Activated T-cell treated with anti-CD3 and anti-CD28 coated beads, Interleukin-2, amount 50 U/mL, for 48 hours (primary cell): ENCODE measurements at regions not wholly inside any gene's neighbourhood (a gene's known extent, or its start where the extent isn't known, plus 50 kb on each side); places are given as distances from the start of the nearest gene placed in this dataset.

Experiments used
- DNase-seq, 2 experiments: peaks; one replicate each; pipeline ENCODE4 v3.0.0-alpha.2; 2020

DNA sequence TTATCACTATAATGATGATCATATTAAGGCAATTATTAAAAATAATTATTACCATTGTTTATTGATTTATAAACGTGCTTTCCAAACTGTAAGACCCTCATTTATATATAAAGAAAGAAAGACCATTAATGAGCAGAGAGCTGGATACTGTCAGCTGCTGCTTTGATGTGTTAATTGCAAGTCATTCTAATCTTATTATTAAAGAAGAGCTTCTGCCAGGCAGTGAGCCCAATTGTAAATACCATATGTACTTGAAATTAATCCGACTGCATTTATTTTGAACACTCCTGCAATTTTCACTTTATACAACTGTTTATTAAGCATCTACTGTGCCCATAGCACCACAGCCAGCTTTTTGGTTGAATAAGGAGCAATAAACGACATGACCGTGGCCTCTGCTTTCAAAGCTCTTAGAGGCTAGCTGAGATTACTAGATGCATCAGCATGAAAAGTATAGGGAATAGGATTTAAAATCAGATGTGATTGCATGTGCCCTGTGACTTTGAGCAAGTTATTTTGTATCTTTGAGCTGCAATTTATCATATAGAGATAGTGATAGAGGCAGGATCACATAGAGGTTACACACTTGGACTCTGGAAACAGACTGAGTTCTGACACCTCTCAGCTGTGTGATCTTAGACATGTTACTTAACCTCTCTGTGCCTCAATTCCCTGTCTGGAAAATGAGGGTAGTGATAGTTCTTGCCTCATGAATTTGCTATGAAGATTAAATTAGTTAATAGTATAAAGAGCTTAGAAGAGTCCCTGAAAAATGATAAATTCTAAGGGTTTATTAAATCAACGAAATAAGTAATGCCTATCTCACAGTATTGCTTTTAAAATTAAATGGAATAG is 83.4 kb downstream of the MYCN start:
- DNase-seq = no peak

DNA sequence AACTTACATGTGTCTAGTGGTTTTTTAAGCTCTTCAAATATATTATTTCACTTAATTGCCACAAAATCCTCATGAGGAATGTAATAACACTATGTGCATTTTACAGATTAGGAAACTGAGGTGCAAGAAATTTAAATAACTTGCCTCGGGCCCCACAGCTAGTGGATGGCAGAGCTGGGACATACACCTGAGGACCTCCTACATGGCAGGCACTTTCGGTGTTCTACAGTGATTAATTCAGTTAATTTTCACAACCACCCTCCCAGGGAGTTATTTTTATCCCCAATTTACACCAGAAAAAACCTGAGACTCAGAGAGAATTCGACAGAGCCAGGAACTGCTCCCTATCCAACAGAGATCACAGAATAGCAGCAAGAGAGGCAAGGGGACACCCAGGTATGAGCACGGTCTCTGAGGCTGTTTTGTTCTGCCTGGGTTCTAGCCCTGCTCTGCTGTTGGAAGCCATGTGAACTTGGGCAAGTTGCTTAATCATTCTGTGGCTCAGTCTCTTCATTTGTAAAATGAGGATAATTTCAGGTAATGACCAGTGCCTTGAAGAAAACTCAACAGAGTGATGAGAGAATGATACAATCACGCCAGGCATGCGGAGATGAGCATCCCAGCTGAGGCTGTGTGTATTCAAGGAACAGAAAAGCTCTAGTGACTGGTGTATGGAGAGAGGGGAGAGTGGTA is 82.3 kb downstream of the MYCN start:
- no peak for DNase-seq

DNA sequence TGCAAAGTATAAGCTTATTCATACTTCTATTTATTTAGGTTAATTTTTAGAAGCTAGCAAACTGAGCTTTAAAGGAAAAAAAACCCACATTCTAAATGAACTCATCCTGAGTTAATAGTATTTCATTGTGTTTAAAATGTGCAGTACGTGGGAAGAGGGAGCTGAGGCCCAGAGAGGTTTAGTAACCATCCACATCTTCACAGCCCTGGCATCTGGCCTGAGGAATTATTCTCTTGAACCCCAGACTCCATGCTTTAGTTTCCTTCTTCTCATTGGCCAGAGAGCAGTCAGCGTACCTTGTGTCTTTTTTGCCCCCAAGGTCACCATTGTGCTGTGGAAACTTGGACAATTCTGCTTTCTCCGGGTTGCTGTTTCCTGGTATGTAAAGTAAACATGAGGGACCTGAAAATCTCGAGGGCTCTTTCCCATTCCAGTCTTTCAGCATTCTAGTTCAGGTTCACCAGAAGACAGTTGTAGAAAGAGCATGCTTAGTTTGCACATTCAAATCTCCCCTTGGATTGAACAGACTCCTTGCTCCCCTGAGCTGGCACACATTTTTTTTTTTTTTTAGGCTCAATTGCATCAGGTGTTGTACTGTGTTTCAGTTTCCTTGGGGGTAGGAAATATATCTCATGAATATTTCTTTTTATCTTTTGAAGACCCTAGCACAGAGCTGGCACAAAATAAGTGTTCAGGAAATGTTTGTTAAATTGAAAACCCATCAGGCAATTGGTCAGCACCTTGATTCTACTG is 81.4 kb downstream of the MYCN start:
- no peak for DNase-seq

DNA sequence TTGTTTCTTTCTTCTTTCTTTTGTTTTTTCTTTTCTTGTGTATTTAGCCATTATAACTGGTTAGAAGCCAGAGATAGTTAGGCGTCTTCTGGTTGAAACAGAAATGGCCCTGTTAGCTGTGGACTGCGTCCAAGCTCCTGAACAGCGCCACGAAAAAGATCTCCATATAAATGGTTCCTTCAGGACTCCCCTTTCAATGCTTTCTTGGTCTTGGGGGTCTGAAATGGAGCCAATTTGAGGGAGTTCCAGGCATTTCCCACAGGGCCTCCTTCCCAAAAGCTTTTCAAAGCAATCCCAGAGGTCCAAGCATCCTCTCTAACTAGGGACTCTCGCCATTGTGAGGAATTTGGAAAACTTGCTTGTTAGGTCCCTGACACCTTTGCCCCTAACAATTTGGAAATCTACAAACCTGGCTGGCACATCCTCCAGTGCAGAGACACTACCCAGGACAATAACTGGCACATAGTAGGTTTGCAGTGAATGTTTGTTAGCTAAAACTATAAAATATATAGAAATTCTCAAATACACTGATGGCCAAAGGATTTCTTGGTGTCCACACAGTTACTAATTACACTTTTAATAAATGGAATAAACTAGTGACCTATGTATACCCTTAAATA is 80.1 kb downstream of the MYCN start:
- no peak for DNase-seq

DNA sequence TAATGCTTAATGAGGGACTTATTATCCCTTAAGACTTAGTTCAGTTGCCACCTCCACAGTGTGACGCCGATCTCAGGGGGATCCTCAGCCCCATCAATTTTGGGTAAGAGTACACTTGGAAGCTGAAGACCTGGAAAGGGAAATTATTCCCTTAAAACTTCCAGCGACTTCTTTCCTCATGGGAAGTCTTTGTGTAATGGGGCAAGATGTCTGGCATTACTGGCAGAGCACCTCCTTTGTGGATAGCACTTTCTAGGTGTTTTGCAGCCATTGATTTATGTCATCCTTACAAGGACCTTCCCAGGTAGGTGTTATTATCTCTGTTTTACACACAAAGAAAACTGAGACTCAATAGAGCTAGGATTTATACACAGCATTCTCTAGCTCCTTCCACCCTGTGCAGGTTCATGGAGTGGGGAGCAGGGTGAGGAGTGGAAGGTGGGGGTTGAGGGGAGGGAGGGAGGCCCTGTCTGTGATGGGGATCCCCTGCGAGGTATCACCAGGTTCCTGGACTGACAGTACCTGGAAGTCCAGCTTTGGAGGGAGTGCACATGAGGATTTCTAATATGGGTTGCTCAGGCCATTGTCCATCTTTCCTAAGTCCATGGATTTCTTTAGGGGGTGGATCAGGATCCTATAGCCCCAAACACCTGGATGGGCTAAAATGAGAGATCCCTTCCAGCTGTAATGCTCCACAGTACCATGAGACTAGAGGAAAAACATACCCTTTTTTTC is 79.4 kb downstream of the MYCN start:
- DNase-seq = no peak

DNA sequence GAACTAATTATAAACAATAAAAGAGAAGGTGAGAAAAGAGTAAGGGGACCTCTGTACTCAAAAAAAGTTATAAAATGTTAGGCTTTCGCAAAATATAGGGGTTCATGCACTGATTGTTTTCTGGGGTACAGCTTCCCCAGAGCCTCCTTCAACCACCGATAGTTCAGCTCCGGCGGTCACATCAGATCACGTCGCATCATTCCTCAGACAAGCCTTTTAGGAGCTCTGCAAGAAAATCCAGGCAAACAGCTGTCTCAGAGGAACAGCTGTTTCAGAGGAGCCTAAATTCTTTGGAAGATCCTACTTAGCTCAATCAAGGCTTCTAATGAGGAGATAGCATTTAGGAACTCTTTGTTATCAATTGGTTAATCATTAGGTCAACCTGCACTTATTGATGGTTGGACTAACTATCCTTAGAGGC is 78.7 kb downstream of the MYCN start:
- no peak for DNase-seq

DNA sequence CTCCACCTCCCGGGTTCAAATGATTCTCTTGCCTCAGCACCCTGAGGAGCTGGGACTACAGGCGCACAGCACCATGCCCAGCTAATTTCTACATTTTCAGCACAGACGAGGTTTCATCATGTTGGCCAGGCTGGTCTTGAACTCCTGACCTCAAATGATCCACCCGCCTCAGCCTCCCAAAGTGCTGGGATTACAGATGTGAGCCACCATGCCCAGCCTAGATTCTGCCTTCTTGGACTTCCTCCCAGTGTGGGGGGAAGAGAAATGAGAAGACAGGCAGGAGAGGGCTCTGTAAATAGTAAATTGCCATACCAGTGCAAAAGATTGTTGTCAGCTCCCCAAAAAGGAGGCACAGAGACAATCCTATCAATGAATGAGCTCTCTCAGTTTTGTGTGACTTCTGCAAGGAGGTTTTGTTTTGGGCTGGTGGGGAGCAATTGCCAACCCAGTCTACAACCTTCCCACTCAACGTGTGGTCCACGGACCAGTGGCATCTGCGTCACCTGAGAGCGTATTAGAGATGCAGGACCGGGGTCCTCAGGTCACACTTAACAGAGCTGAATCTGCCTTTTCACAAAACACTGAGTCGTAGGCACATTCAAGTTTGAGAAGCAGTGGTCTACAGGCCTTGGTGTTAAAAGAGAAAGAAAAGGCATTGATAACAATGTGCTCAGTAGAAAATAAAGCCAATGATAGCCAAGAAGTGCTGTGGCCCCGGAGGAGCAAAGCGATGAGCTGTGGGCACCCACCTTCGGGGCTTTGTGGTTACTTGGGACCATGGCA is 78.1 kb downstream of the MYCN start:
- no peak for DNase-seq

DNA sequence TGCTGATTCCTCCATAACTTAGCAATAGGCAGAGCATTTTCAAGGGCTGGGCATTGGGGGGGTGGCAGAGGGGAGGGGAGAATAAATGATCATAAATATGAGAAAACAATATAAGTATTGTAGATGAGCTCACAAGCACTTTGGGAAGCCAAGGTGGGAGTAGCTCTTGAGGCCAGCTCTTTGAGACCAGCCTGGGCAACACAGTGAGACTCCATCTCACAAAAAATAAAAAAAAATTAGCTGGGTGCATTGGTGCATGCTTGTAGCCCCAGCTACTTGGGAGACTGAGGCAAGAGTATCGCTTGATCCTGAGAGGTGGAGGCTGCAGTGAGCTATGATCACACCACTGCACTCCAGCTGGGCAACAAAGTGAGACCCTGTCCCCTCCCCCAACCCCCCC is 75.9 kb downstream of the MYCN start:
- no peak for DNase-seq

DNA sequence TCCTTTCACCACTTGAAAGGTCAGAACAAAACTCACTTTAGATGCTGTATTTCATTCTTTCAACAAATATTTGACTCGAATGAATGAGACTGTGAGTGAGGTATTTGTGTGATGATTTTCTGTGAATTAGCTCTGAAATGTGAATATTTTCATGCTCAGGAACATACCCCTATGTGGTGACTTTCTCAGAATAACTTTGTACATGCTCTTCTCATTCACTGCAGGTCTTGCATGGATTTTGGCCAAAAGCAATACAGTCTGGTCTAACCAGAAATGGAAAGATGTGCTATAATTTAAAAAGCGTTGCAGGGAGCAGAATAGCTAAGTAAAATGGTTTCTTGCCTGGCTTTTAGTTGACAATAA is 75.5 kb downstream of the MYCN start:
- DNase-seq = no peak

DNA sequence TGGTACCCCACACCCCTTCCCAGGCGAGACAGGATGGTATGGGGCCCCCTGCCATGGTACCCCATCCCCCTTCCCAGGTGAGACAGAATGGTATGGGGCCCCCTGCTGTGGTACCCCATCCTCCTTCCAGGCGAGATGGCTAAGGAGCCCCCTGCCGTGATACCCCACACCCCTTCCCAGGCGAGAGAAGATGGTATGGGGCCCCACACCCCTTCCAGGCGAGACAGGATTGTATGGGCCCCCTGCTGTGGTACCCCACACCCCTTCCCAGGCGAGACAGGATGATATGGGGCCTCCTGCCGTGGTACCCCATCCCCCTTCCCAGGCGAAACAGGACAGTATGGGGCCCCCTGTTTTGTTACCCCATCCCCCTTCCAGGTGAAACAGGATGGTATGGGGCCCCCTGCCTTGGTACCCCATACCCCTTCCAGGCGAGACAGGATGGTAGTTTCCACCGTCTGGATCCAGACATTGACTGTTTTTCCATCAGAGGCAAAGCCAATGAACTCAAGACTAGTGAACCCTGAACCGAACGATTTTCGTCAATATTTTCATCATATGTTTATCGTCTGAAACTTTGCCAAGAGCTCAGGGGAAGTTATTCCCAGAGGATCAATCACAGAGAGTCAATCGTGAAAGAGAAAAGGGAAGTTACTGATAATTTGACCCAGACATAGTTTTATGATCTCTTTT is 75.0 kb downstream of the MYCN start:
- no peak for DNase-seq

DNA sequence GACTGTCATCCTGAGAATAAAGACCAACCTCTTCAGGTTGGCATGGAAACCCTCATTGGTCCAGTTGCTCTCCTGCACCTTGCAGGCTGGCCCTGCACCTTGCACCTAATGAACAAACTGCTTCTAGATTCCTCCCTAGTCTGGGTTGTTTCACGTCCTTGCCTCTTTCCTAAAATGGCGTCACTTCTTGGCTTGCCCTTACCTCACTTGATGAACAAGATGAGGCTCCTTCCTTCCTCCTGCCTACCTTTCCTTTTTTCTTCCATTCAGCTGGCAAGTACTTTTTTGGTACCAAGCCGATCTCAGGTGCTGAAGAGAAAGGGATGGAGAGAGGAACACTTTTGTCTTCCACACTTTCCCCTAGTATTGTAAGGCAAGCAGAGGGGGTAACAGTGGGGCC is 74.5 kb downstream of the MYCN start:
- no peak for DNase-seq

DNA sequence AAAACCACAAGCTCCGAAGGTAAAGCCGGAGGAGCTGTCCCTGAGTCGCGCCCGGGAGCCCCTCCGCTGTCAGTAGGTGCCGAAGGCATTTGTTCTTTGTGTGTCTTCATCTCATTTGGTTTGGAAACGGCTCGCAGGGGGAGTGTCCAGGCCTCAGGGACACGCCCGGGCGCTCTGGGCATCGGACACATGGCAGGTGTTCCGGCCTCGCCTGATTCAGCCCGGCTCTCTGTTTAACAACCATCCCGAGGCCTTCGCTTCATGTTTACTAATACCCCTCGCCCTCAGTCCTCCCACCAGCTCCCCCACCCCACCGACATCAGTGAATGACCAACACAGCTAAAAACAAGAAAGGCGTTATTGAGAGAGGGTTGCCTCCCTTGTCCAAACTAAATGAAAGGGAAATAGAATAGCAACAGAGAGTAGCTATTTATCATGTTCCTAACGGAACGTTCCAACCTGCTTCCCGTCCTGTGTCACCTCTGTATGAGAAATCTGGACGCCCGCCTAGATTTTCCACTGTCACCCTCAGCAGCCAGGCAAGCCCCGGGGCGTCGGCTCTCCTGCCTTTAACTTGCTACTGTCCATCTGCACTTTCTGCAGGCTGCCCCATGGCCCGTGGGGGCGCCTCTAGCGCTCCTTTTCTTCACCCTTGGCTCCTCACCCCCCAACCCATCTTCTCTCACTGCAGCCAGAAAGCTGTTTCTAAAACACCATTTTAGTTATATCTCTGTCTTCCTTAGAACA is 73.9 kb downstream of the MYCN start:
- no peak for DNase-seq

DNA sequence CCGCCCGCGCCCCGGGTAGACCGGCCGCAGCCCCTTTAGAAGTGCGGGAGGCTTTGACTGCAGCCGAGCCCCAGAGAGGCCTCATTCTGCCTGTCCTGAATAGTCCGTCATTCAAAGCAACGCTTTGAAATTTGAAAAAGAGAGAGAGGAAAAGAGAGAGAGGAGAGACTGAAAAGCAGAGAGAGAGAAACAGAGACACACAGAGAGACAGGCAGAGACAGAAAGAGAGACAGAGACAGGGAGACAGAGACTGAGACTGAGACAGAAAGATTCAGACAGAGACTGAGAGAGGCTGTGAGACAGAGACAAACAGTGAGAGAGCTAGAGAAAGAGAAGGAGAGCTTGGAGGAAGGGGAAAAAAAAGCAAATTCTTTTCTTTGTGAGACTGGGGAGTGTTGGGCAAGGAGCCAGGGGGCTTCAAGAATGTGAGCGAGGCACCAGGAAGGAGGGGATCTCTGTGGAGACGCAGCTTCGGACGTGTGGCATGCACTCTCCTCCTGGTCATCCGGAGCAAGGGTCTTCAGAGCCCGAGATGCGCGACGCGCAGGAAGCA is 73.1 kb downstream of the MYCN start:
- no peak for DNase-seq

DNA sequence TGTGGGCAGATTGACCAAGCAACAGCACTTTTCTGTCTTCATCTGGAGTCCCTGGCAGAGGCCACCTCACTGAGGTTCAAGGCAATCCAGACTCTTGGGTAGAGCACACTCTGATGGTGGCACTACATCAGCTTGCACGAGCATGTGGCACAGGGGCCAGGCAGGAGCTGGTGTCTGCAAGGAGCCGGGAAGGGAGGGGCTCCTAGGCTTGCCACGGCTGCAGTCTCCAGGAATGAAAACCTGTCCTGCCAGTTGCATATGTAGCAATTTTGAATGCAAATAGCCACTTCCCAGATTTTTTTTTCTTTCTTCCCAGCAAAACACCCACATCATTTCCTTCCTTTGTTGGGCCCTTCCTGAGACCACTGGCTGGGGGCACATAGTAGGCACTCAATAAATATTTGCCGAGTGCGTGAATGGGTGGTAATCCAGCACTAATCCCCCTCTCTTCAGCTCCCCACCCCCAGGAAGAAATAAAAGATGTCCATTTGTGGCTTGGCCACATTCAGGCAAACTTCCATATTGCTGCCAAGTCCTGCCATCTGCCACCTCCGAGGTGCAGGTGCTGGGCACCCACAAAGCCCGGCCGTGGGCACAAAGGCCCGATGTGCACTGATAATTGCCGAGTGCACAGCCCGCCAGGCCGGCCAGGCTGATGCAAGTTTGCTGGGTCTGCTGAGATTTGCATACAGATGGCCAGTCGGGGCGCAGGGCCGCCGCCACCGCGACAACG is 72.4 kb downstream of the MYCN start:
- DNase-seq = no peak

DNA sequence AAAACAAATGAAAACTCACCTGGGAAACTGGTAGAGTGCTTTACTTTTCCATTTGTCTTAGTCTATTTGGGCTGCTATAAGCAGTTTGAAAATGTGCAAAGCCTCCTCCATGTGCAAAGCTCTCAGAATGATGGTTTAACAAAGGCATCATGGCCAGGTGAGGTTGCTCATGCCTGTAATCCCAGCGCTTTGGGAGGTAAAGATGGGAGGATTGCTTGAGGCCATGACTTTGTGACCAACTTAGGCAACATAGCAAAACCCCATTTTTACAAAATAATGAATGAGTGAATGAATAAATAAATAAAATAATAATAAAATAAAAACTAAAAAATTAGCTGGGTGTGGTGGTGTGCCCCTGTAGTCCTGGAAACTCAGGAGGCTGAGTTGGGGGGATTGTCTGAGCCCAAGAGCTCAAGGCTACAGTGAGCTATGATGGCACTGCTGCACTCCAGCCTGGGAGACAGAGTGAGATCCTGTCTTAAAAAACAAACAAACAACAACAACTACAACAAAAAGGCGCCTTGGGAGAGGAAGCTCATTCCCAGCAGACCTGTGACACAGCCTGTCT is 71.8 kb downstream of the MYCN start:
- DNase-seq = no peak

DNA sequence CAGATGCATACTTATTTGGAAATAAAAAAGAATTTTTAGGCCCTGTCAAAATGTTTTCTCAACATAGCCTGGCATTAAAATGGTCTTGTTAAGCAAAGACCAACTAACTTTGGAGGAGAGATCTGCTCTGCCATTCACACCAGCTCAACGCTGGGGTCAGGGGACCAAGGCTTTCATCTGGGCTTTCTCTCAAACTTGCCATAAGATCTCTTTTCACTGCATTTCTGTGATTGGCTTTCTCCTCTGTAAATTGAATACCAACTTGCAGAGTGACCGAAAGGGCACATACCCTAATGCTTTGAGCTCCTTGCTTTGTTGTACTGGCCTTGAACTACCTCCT is 71.2 kb downstream of the MYCN start:
- DNase-seq = no peak

DNA sequence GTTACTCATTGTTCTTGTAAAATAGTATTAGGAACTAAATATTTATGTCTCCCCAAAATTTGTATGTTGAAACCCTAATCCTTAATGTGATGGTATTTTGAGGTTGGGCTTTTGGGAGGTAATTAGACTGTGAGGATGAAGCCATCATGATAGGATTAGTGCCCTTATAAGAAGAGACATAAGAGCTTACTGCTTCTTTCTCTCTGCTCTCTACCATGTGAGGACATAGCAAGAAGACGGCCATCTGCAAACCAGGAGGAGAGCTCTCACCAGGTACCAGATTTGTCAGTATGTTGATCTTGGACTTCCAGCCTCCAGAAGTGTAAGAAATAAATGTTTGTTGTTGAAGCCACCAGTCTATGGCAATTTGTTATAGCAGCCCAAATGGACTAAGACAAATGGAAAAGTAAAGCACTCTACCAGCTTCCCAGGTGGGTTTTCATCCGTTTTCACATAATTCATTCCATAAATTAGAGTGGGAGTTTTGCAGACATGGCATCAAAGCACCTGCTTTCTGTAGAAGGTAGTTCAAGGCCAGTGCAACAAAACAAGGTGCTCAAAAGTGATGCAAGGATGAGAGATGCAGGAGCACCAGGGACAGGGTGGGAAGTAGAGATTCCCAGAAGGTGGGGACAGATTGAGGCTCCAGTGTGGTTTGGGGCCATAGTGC is 70.7 kb downstream of the MYCN start:
- no peak for DNase-seq

DNA sequence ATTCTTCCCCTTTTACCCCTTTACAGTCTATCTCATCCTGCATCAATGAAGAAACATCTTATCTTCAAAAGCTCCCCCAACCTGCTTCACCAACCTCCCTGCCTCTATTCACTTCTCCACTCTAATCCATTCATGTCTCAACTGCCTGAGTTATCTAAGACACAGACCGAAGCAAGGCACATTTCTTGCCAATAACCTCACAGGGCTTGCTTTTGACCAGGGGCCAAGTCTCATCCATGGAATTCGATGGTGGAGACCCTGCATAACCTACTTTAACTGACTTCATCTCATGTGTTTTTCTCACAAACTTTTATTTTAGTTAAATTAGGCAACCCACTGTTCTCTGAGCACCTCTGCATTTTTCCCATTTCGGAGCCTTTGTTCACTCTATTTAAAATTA is 69.7 kb downstream of the MYCN start:
- no peak for DNase-seq

DNA sequence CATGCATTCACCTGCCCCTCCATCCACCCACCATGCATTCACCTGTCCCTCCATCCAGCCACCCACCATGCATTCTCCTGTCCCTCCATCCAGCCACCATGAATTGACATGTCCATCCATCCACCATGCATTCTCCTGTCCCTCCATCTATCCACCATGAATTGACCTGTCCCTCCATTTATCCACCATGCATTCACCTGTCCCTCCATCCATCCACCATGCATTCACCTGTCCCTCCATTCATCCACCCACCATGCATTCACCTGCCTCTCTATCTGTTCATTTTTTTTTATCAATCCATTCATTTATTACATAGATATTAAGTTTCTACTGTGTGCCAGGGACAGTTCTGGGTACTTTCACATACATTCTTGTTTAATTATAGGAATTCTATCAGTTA is 69.2 kb downstream of the MYCN start:
- DNase-seq = no peak
